ENCODE measurements at regions not wholly inside any gene's neighbourhood (a gene's known extent, or its start where the extent isn't known, plus 50 kb on each side); places are given as distances from the start of the nearest gene placed in this dataset.

DNA sequence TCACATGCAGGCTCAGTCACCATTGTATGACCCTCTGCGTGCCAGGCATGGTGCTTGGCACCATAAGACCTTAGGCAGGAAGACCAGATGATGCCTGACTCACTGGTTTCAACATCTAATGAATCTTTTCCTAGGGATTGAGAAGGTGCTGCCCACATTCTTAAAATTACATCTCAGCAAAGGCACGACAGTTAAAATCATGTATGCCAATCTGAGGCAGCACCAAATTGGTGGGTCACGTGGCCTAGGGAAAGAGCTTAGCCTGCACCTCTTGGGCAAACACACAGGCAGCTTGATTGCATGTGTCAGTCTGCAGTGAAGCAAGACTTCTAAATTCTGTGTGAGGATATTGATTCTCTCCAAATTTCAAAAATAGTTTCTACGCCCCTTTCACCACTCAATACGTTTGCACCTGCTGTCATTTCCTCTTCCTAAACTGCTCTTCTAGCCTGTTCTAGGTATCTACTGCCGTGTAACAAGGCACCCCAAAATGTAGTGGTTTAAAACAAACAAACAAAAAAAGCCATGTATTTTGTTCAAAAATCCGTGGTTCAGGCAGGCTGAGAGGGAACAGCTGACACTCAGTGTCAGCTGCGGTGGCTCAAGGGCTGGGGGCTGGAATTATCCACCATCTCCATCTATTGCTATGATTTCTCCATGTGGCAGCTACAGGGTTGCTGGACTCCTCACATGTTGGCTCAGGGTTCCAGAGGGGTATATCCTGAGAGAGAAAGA lies 160.2 kb upstream of the FGGY start:
- Histone ChIP-seq H3K4me1 (ENCODE audit: control insufficient read depth, insufficient read depth, low read length) (no peaks in the 10 kb centered on the region), H3K4me3 (ENCODE audit: low read length) (no peak overlapping the region)

GRCh38 chr1:59137276-59137615 lies 159.6 kb upstream of the FGGY start:
- Histone ChIP-seq H3K9ac (ENCODE audit: low read length) (no peak overlapping the region), H3K36me3 (ENCODE audit: control insufficient read depth, insufficient read depth, low read length) (no peaks in the 10 kb centered on the region), H3K27me3 (ENCODE audit: control insufficient read depth, insufficient read depth, low read length) (no peaks in the 10 kb centered on the region), H3K4me1 (ENCODE audit: control insufficient read depth, insufficient read depth, low read length) (no peaks in the 10 kb centered on the region), H3K27ac (ENCODE audit: low read depth, low read length) (no peak overlapping the region), H3K4me3 (ENCODE audit: low read length) (no peak overlapping the region)

More for the DNA sequence above, 160.2 kb upstream of the FGGY start:
- Histone ChIP-seq H3K36me3 (ENCODE audit: control insufficient read depth, insufficient read depth, low read length) (no peaks in the 10 kb centered on the region), H3K27ac (ENCODE audit: low read depth, low read length) (no peak overlapping the region), H3K9ac (ENCODE audit: low read length) (no peak overlapping the region), H3K27me3 (ENCODE audit: control insufficient read depth, insufficient read depth, low read length) (no peaks in the 10 kb centered on the region)

DNA sequence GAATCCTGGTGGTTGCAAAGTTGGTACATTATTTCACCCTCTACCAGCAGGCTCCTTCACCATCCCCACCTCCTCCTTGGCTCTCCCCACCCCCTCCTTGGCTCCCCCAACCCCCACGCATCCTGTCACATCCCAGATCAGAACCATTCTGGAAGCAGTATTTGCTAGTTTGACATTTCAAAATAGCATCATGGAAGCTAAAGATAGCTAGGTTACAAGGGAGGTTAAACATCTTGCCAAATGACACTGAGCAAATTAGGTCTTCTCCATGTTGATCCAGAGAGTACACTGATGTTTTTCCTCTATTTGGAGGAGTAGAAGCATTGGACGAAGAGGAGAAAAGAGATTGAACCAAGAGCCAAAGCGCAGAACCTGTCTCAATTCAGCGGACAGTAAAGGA lies 158.9 kb upstream of the FGGY start:
- H3K4me1 ChIP-seq (ENCODE audit: control insufficient read depth, insufficient read depth, low read length), result no peaks in the 10 kb centered on the region
- no peak overlapping the region for H3K9ac ChIP-seq (ENCODE audit: low read length)
- no peak overlapping the region for H3K27ac ChIP-seq (ENCODE audit: low read depth, low read length)
- H3K36me3 ChIP-seq (ENCODE audit: control insufficient read depth, insufficient read depth, low read length), result no peaks in the 10 kb centered on the region
- H3K27me3 ChIP-seq (ENCODE audit: control insufficient read depth, insufficient read depth, low read length), result no peaks in the 10 kb centered on the region
- H3K4me3 ChIP-seq (ENCODE audit: low read length), result no peak overlapping the region

DNA sequence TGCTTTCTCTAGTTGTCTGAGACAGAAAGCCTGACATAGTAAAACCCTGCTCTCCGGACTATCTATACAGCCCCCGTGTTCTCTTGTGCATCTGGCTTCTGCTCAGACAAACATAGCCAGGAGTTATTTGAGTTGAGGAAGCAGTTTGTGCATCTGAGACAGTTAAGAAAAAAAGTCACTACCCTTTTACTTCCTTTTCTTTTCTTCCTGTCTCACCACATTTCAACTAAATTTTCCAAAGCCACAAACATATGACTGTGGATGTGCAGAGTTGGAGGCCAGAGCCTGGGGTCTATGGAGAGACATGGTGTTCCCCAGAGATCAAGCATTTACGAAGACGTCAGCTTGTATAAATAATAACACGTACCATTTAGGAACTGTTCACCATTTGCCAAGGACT lies 158.5 kb upstream of the FGGY start:
- Histone ChIP-seq H3K4me1 (ENCODE audit: control insufficient read depth, insufficient read depth, low read length) (peaks cover 3% of the 10 kb centered on the region), H3K27ac (ENCODE audit: low read depth, low read length) (no peak overlapping the region)

GRCh38 chr1:59139396-59139795 lies 157.5 kb upstream of the FGGY start:
- H3K4me1 ChIP-seq (ENCODE audit: control insufficient read depth, insufficient read depth, low read length), result peaks cover 7% of the 10 kb centered on the region
- no peak overlapping the region for H3K27ac ChIP-seq (ENCODE audit: low read depth, low read length)
- H3K4me3 ChIP-seq (ENCODE audit: low read length), result no peak overlapping the region
- no peaks in the 10 kb centered on the region for H3K36me3 ChIP-seq (ENCODE audit: control insufficient read depth, insufficient read depth, low read length)
- no peak overlapping the region for H3K9ac ChIP-seq (ENCODE audit: low read length)
- H3K27me3 ChIP-seq (ENCODE audit: control insufficient read depth, insufficient read depth, low read length), result no peaks in the 10 kb centered on the region

More for the DNA sequence above, 158.5 kb upstream of the FGGY start:
- Histone ChIP-seq H3K27me3 (ENCODE audit: control insufficient read depth, insufficient read depth, low read length) (no peaks in the 10 kb centered on the region), H3K4me3 (ENCODE audit: low read length) (no peak overlapping the region), H3K36me3 (ENCODE audit: control insufficient read depth, insufficient read depth, low read length) (no peaks in the 10 kb centered on the region), H3K9ac (ENCODE audit: low read length) (no peak overlapping the region)

- Histone ChIP-seq H3K4me1 (ENCODE audit: control insufficient read depth, insufficient read depth, low read length) (peaks cover 7% of the 10 kb centered on the region), H3K9ac (ENCODE audit: low read length) (no peak overlapping the region), H3K4me3 (ENCODE audit: low read length) (no peak overlapping the region), H3K36me3 (ENCODE audit: control insufficient read depth, insufficient read depth, low read length) (no peaks in the 10 kb centered on the region), H3K27ac (ENCODE audit: low read depth, low read length) (no peak overlapping the region), H3K27me3 (ENCODE audit: control insufficient read depth, insufficient read depth, low read length) (no peaks in the 10 kb centered on the region)
These were observed 155.5 kb upstream of the FGGY start for GRCh38 chr1:59141267-59141863.

DNA sequence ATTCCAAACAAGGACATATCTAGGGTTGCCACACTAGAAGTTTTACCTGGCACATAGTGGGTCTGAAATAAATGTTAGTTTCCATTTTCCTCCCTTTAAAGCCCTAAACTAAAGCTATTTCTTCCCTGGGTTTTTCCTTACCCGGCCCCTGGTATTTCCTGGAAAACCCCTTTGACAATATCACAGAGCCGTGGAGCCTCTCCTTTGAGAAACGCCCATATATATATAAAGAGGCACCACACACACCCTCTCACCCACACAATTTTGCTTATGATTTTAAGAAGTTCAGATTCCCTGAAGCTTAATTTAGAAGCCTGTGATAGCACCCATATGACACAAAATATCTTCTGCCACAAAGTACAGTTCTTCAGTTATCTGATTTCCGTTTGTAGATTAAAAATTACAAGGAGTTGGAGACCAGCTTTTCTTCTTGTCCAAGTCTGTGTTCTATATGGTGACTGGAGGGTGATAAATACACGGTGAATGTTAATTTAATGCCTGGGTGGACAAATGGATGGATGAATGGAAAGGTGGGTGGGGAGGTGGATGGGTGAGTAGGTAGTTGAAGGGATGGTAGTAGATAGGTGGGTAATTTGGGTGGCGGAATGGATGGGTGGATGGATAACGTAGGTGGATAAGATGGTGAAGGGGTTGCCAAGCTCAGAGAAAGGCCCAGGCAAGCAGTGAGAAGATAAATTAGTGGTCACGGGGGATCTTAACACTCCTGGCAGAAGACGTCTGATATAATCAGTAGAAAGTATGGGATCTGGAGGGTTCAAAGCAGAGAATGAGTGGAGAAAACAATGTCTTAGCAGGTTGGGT lies 154.4 kb upstream of the FGGY start:
- H3K4me1 ChIP-seq (ENCODE audit: control insufficient read depth, insufficient read depth, low read length), result peaks cover 7% of the 10 kb centered on the region
- no peak overlapping the region for H3K27ac ChIP-seq (ENCODE audit: low read depth, low read length)

DNA sequence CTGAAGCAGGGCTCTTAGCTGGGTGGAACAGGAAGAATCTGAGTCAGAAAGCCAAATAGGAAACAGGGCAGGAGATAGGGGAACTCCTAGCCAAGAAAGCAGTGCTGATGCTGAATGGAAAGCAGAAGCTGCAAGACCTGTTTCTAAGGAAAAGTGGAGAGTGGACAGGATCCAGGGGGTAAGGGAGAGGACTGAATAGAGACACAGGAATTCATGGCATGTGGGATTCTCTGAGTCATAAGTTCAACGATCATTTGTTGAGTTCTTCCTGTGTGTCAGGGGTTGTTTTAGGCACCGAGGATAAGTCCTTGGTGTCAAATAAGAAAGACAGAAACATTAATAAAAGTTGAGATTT lies 153.8 kb upstream of the FGGY start:
- no peak overlapping the region for H3K9ac ChIP-seq (ENCODE audit: low read length)
- no peak overlapping the region for H3K27ac ChIP-seq (ENCODE audit: low read depth, low read length)
- no peaks in the 10 kb centered on the region for H3K36me3 ChIP-seq (ENCODE audit: control insufficient read depth, insufficient read depth, low read length)
- H3K4me1 ChIP-seq (ENCODE audit: control insufficient read depth, insufficient read depth, low read length), result peaks cover 7% of the 10 kb centered on the region
- H3K27me3 ChIP-seq (ENCODE audit: control insufficient read depth, insufficient read depth, low read length), result no peaks in the 10 kb centered on the region
- no peak overlapping the region for H3K4me3 ChIP-seq (ENCODE audit: low read length)

More for the DNA sequence above, 154.4 kb upstream of the FGGY start:
- Histone ChIP-seq H3K27me3 (ENCODE audit: control insufficient read depth, insufficient read depth, low read length) (no peaks in the 10 kb centered on the region), H3K9ac (ENCODE audit: low read length) (no peak overlapping the region), H3K4me3 (ENCODE audit: low read length) (no peak overlapping the region), H3K36me3 (ENCODE audit: control insufficient read depth, insufficient read depth, low read length) (no peaks in the 10 kb centered on the region)

GRCh38 chr1:59143811-59144210 lies 153.1 kb upstream of the FGGY start:
- H3K36me3 ChIP-seq (ENCODE audit: control insufficient read depth, insufficient read depth, low read length), result no peaks in the 10 kb centered on the region
- H3K4me1 ChIP-seq (ENCODE audit: control insufficient read depth, insufficient read depth, low read length), result peaks cover 7% of the 10 kb centered on the region
- H3K4me3 ChIP-seq (ENCODE audit: low read length), result no peak overlapping the region
- H3K27ac ChIP-seq (ENCODE audit: low read depth, low read length), result no peak overlapping the region
- H3K9ac ChIP-seq (ENCODE audit: low read length), result no peak overlapping the region
- H3K27me3 ChIP-seq (ENCODE audit: control insufficient read depth, insufficient read depth, low read length), result no peaks in the 10 kb centered on the region

DNA sequence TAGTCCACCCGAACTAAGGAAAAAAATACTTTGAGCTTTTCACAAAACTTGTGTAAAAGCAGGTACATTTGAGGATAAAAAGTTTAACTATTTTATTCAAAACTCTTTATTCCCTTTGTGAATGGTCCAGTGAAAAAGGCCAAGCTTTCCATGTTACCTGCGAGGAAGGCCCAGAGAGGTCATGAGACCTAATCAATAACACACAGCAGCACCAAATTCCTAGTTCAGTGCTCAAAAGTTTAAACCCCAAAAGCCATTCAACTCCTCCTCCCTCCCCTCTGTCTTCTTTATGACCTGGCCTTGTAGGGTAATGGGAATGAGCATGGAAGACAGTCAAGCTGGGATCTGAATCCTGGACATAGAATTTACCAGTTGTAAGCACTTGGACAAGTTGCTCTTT lies 151.9 kb upstream of the FGGY start:
- Histone ChIP-seq H3K27me3 (ENCODE audit: control insufficient read depth, insufficient read depth, low read length) (no peaks in the 10 kb centered on the region), H3K27ac (ENCODE audit: low read depth, low read length) (no peak overlapping the region), H3K9ac (ENCODE audit: low read length) (no peak overlapping the region), H3K36me3 (ENCODE audit: control insufficient read depth, insufficient read depth, low read length) (no peaks in the 10 kb centered on the region), H3K4me3 (ENCODE audit: low read length) (no peak overlapping the region), H3K4me1 (ENCODE audit: control insufficient read depth, insufficient read depth, low read length) (peaks cover 8% of the 10 kb centered on the region)

DNA sequence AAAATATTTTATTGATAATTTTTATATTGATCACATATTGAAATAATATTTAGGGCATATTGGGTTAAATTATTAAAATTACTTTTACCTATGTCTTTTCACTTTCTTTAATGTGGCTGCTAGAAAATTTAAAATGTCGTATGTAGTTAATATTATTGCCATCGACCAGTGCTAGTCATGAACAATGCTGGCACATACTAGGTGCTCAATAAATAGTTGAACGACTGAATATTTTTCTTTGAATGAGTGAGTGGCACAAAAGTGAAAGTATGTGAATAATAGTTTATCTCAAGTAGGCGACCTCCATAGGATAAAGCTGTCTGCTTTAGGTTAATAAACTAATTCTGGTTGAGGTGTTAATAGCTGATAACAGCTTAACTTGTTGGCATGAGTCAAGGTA lies 150.8 kb upstream of the FGGY start:
- H3K27me3 ChIP-seq (ENCODE audit: control insufficient read depth, insufficient read depth, low read length), result no peaks in the 10 kb centered on the region
- H3K4me1 ChIP-seq (ENCODE audit: control insufficient read depth, insufficient read depth, low read length), result peaks cover 15% of the 10 kb centered on the region
- H3K36me3 ChIP-seq (ENCODE audit: control insufficient read depth, insufficient read depth, low read length), result no peaks in the 10 kb centered on the region
- H3K27ac ChIP-seq (ENCODE audit: low read depth, low read length), result no peak overlapping the region
- H3K4me3 ChIP-seq (ENCODE audit: low read length), result no peak overlapping the region
- H3K9ac ChIP-seq (ENCODE audit: low read length), result no peak overlapping the region

DNA sequence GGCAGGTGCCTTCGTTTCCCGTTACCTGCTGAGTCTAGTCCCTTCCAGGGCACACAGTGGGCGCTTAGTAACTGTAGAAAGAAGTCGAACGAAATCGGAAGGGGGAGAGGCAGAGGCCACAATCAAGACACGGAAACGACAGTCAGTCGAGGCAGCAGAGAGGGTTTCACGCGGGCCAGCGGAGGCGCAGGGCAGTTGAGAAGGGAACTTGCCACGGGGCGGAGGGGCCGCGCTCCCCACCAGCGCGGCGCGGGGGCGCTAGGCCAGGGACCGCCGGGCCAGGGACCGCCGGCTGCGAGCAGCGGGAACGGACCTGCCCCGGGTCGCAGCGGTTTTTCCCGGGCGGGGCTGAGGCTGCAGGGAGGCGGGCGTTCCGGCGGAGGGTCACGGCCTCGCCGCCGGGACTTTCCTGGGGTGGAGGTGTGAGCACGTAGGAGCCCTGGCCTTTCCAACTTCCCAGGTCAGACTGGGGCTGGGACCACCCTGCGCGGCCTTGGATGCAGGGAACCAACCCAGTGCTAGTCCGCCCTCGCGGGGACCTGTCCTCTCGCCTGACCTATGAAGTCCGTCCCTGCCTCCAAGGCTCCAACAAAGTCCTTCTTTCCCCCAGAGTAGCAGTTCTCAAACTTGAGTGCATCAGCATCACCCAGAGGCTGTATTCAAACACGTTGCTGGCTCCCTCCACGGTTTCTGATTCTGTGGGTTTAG lies 150.1 kb upstream of the FGGY start:
- H3K27me3 ChIP-seq (ENCODE audit: control insufficient read depth, insufficient read depth, low read length), result no peaks in the 10 kb centered on the region
- no peaks in the 10 kb centered on the region for H3K36me3 ChIP-seq (ENCODE audit: control insufficient read depth, insufficient read depth, low read length)
- H3K4me1 ChIP-seq (ENCODE audit: control insufficient read depth, insufficient read depth, low read length), result peaks cover 21% of the 10 kb centered on the region
- H3K9ac ChIP-seq (ENCODE audit: low read length), result peak overlapping the region; percentile 12
- peak overlapping the region; percentile 53 for H3K27ac ChIP-seq (ENCODE audit: low read depth, low read length)
- H3K4me3 ChIP-seq (ENCODE audit: low read length), result peak overlapping the region; percentile 58
